ENCODE measurements at regions not wholly inside any gene's neighbourhood (a gene's known extent, or its start where the extent isn't known, plus 50 kb on each side); places are given as distances from the start of the nearest gene placed in this dataset.

DNA sequence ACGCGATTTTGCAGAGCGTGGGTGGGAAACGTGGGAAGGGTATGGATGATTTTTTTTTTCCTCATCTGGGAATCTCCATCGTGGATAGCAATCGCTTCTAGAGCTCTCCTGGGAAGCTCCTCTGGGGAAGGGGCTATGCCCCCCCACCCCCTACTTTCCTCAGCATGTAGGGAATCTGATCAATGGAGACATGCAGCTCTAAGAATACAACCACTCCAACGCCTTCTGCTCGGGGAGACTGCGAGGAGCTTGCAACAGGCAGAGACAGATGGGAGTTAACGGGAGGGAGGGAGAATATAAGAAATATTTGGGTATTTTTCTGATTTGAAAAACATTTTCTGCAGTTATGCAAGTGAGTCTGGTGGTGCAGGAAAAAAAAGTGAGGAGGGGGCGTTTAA lies 104.6 kb upstream of the HSD17B12 start:
- no peak for DNase-seq
- peaks cover 0 to 28% of the 10 kb centered on the region in 2 donors for H3K4me1 ChIP-seq
- TF ChIP-seq, protein P1, sequence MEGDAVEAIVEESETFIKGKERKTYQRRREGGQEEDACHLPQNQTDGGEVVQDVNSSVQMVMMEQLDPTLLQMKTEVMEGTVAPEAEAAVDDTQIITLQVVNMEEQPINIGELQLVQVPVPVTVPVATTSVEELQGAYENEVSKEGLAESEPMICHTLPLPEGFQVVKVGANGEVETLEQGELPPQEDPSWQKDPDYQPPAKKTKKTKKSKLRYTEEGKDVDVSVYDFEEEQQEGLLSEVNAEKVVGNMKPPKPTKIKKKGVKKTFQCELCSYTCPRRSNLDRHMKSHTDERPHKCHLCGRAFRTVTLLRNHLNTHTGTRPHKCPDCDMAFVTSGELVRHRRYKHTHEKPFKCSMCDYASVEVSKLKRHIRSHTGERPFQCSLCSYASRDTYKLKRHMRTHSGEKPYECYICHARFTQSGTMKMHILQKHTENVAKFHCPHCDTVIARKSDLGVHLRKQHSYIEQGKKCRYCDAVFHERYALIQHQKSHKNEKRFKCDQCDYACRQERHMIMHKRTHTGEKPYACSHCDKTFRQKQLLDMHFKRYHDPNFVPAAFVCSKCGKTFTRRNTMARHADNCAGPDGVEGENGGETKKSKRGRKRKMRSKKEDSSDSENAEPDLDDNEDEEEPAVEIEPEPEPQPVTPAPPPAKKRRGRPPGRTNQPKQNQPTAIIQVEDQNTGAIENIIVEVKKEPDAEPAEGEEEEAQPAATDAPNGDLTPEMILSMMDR (IDR thresholded peaks at IDR 0.05): no peak
- H3K27ac ChIP-seq: no peak overlapping the region
- no peaks in the 10 kb centered on the region for H3K36me3 ChIP-seq
- H3K27me3 ChIP-seq: peaks cover 89 to 100% of the 10 kb centered on the region in 2 donors
- H3K9me3 ChIP-seq: no peaks in the 10 kb centered on the region
- ATAC-seq: no peak
- H3K4me3 ChIP-seq: no peak overlapping the region
- intact Hi-C loops (cut with DNase I): no loop called here

DNA sequence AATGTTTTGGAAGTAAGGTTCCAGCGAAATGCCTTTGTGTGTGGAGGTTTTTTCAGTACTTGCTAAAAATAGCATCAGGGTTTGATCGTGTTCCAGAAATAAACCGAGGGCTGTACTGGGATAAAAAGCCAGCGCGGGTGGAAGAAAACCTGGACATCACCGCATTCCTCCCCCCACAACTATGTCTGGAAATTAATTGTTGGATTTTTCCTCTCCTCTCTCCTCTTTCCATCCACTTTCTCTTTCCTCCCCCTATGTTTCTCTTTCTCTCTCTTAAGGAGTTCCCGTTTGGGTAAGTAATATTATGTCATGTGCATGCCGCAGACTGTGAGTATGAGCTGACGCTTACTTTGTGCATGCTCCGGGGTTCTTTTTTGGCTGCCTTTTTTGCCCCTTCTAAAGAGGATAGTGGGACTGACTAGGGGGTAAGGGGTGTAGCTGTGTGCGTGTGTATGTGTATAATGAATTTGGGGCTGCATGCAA lies 104.2 kb upstream of the HSD17B12 start:
- DNase-seq: peak in 1 of 4 donors; percentile 11
- Histone ChIP-seq H3K27me3 (peaks cover 94 to 100% of the 10 kb centered on the region in 2 donors), H3K27ac (no peak overlapping the region), H3K4me3 (no peak overlapping the region), H3K36me3 (no peaks in the 10 kb centered on the region), H3K4me1 (peaks cover 2 to 33% of the 10 kb centered on the region in 2 donors), H3K9me3 (no peaks in the 10 kb centered on the region)
- ATAC-seq: no peak
- intact Hi-C loops (cut with DNase I): no loop called here
- TF ChIP-seq, protein P1 (IDR thresholded peaks at IDR 0.05): no peak

GRCh38 chr11:43576803-43577521 lies 103.6 kb upstream of the HSD17B12 start:
- Histone ChIP-seq H3K9me3 (no peaks in the 10 kb centered on the region), H3K27ac (no peak overlapping the region), H3K36me3 (no peaks in the 10 kb centered on the region), H3K4me3 (no peak overlapping the region), H3K27me3 (peaks cover 95 to 100% of the 10 kb centered on the region in 2 donors), H3K4me1 (peaks cover 2 to 34% of the 10 kb centered on the region in 2 donors)
- TF ChIP-seq, protein P1 (IDR thresholded peaks at IDR 0.05): no peak
- intact Hi-C loops (cut with DNase I): no loop called here
- peak in 1 of 4 donors; percentile 55 for DNase-seq
- ATAC-seq: peak; percentile 44

GRCh38 chr11:43577566-43578264 lies 102.8 kb upstream of the HSD17B12 start:
- Histone ChIP-seq H3K27ac (no peak overlapping the region), H3K36me3 (no peaks in the 10 kb centered on the region), H3K4me3 (no peak overlapping the region), H3K9me3 (no peaks in the 10 kb centered on the region), H3K4me1 (peaks cover 2 to 34% of the 10 kb centered on the region in 2 donors), H3K27me3 (peaks cover 95 to 100% of the 10 kb centered on the region in 2 donors)
- TF ChIP-seq, protein P1 (IDR thresholded peaks at IDR 0.05): no peak
- ATAC-seq: no peak
- intact Hi-C loops (cut with DNase I): no loop called here
- DNase-seq: no peak

All from left lung (tissue), 4 donors.